ENCODE measurements at regions not wholly inside any gene's neighbourhood (a gene's known extent, or its start where the extent isn't known, plus 50 kb on each side); places are given as distances from the start of the nearest gene placed in this dataset.
A peak's percentile ranks its signal among the peaks of the same experiment; 100 is the strongest.
"Not testable (repeated sequence)": the region's sequence is repeated elsewhere in the genome, so short reads cannot be mapped to it uniquely, and the experiment has no call there.

GRCh38 chr3:839981-840380 is 252.8 kb upstream of the CNTN6 start:
- no peak for DNase-seq

- peak in 1 of 2 experiments; percentile 5 for DNase-seq
These were observed 241.6 kb upstream of the CNTN6 start for GRCh38 chr3:851098-851790.

GRCh38 chr3:852033-852432 is 240.8 kb upstream of the CNTN6 start:
- peak; percentile 3 to 48 for DNase-seq

GRCh38 chr3:853489-853888 is 239.3 kb upstream of the CNTN6 start:
- DNase-seq = no peak

DNA sequence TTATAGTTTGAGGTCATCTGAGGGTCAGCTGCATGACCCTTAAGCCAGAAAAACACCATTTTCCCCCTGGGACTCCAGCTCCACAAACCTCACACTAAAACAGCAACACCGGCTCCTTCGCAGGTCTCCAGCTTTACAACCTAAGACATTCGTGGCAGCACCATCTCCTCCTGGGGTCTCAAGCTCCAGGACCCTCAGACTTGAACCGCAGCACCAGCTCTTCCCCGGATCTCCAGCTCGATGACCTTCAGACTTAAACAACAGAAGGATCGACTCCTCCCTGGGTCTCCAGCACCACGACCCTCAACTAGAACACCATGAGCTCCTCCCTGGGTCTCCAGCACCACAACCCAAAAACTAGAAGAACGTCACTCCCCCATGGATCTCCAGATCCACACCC is 233.7 kb upstream of the CNTN6 start:
- DNase-seq = no peak

DNA sequence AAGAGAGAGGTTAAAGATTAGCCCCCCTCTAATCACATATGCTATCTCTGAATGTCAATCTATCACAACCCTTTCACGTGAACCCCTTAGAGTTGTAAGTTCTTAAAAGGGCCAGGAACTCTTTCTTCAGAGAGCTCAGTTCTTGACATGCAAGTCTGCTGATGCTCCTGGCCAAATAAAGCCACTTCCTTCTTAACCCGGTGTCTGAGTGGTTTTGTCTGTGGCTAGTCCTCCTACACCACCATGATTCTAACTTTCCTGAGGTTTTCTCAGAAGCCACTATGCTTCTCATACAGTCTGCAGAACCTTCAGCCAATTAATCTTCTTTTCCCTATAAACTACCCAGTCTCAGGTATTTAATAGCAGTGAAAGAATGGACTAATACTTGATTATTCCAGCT is 231.1 kb upstream of the CNTN6 start:
- no peak for DNase-seq

DNA sequence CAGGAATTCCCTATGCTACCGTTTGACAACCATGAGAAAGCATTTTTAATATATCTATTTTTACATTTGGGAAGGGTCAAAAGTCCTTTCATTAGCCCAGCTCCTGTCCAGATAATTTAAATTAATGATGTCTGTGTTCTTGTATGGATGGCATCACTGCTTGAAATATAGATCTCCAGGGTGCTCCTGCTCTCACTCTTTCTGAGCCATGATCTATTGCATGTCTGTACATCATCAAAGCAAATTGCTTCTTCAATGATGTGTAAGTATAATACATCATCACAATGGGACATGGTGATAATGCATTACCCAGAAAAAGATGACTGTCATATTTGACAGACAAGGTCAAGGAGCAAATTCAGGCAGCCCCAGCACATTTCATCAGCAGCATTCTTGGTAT is 223.6 kb upstream of the CNTN6 start:
- DNase-seq = no peak

DNA sequence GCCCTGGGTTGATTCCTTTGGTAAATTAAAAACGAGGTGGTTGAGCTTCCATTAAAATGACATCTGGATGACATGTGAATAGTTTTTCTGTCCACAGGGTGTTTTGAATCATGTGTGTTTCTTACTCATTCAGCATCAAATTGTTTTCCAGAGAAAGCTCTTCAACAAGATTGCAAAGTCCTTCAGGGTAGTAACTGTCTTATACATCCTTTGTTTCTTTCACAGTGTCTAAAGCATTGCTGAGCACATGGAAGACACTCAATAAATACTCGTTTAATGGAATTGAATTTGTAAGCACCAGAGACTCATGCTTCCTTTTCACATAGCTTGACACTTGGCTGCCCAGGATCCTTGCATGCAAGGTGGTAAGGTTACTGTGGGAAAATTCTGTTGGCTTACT is 223.1 kb upstream of the CNTN6 start:
- DNase-seq = no peak

- no peak for DNase-seq
These were observed 221.2 kb upstream of the CNTN6 start for GRCh38 chr3:871651-872050.

GRCh38 chr3:877001-877400 is 215.8 kb upstream of the CNTN6 start:
- DNase-seq = no peak

DNA sequence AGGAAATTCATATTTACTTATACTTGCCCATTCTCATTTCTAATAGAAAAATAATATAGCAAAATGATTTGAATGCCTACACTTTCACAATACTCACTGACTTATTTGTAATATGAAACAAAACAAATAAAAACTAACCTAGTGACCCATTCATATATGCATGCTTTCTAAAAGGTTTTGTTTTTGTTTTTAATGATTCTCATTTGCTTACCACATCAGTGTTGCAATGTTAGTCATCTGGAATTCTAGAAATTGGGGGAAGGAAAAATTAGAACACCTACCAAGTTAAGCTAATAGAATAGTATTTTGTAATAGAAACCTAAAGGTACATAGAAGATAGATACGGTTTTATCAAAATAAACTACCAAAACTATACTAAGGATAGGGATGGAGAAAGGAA is 214.1 kb upstream of the CNTN6 start:
- no peak for DNase-seq

- no peak for DNase-seq
These were observed 212.5 kb upstream of the CNTN6 start for GRCh38 chr3:880371-880770.

GRCh38 chr3:882533-882932 is 210.3 kb upstream of the CNTN6 start:
- no peak for DNase-seq

DNA sequence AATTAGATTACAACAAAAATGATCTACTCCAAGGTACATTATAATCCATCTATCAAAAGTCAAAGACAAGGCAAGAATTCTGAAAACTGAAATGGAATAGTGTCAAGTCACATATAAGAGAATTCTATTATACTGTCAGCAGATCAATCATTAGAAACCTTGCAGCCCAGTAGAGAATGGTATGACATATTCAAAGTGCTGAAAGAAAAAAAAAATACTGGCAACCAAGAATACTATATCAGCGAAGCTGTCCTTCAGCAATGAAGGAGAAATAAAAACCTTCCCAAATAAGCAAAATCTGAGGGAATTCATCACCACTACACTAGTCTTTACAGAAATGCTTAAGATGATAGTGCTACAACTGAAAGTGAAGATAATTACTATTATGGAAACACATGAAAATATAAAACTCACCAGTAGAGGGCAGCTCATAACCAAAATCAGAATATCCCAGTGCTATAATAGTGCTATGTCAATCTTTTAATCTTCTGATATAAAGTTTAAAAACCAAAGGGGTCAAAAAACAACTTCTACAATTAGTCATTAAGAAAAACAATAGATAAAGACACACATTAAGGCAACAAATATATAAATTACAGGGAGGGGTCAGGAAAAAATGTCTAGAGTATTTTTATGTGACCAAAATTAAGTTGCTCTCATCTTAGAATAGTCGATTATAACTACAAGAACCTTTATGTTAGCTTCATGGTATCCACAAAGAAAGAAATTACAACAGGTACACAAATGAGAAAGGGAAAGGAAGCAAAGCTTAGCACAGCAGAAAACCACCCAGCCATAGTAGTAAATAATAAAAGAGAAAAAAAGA is 190.7 kb upstream of the CNTN6 start:
- peak in 1 of 2 experiments; percentile 35 for DNase-seq

DNA sequence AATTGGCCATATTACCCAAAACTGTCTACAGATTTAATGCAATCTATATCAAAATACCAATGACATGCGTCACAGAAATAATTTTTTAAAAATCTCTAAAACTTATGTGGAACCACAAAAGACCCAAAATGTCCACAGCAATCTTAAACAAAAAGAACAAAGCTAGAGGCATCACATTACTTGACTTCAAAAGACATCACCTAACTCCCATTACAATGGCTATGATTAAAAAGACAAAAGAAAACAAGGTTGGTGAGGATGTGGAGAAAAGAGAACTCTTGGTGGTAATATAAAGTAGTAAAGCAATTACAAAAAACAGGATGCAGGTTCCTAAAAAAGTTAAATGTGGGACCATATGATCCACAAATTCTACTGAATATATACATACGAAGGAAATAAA is 187.6 kb upstream of the CNTN6 start:
- no peak for DNase-seq

GRCh38 chr3:906739-907138 is 186.1 kb upstream of the CNTN6 start:
- no peak for DNase-seq

- peak in 1 of 2 experiments; percentile 51 for DNase-seq
These were observed 184.0 kb upstream of the CNTN6 start for GRCh38 chr3:908839-909238.

- DNase-seq = not testable (repeated sequence)
These were observed 180.1 kb upstream of the CNTN6 start for GRCh38 chr3:912717-913116.

DNA sequence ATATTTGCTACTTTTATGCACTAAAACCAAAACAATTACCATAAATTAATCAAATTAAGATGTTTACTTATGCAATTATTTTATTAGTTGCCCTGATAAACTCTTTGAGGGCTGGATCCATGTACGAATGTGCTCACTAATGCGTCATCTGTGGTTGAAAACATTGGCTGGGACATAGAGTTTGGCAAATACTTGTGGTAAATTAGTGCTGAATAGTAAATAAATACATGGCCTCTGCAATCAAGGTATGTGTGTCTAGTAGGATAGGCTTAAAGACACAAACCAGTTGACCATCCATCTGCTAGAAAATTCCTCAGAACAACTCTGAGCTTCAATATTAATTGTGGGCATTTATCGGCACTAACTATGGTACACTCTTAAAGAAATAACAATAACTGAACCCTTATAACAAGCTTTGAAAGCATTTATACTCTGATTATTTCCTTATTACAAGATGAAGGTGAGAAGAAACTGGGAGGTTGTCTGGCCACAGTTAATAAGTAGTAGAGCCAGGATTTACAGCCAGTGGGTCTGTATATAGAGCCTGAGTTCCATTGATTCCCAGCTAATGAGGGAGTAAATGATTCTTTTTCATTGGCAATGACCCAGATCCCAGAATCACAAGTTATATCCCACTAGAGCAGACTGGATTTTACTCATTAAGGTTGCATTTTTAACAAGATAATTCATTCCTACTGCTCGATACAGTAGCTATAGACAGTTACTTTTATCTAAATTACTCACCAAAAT is 169.5 kb upstream of the CNTN6 start:
- no peak for DNase-seq

DNA sequence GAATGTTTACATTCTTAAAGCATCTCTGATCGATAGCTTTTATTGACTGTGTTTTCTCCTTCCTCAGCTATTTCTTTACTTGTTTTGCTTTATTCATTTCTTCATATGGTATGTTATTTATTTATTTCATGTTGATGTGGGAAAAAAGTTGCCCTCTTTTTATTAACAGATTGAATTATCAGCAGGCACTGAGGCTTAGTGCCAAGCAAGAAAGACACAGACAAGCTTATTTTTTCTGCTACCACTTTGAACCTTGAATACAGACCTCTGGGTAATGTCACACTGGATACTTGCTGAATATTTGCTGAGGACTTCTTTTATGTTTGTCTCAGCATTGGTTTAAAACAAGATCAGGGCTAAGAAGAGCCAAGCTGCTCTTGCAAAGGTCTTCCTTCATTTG is 162.0 kb upstream of the CNTN6 start:
- DNase-seq = no peak

- DNase-seq = no peak
These were observed 159.5 kb upstream of the CNTN6 start for GRCh38 chr3:933326-933725.

GRCh38 chr3:944786-945185 is 148.0 kb upstream of the CNTN6 start:
- no peak for DNase-seq

DNA sequence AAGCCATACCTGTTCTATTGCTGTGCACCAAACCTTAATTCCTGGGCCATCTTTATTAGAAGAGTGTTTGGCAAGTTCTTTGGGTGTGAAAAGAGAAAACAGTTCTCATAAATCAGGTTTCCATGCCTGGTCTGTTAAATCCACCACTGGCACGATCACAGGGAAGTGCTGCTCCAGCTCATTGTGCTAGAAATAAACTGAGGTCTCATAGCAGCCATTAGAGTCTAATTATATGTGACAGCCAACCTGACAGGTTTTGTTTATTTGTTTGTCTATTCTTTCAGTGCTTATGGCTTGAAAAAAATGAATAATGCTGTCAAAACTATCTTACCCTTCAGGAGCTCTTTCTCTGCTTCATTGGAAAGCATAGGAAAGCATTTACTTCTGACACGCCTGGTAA is 147.1 kb upstream of the CNTN6 start:
- DNase-seq = no peak

DNA sequence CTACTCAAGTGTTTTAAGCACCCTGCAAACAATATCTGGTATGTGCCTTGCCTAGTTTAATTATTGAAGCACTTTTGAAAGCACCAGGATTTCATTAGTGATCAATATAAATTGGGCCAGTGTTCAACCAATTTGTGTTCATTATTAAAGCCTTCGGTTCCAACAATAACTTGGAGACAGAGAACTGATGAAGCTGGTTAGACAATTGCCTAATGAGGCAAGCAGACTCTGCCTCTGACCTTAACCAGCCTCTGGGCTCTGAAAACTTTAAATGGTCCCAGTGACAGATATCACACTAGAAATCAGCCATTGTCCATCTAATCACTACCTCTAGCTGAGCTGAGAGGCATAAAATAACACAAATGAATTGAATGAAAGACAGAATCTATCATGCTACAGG is 139.9 kb upstream of the CNTN6 start:
- DNase-seq = no peak
